Skeletal muscle tissue (tissue), 3 donors: ENCODE measurements at regions not wholly inside any gene's neighbourhood (a gene's known extent, or its start where the extent isn't known, plus 50 kb on each side); places are given as distances from the start of the nearest gene placed in this dataset.
"Not testable (repeated sequence)": the region's sequence is repeated elsewhere in the genome, so short reads cannot be mapped to it uniquely, and the experiment has no call there.

Source experiments
- H3K27ac ChIP-seq: one replicate; pipeline ENCODE4 v1.7.0; 2013; ENCODE audit warnings: mild to moderate bottlenecking, low read depth, low read length, inconsistent platforms
- H3K27me3 ChIP-seq, 3 donors: one replicate each; pipeline ENCODE4 v1.7.0; 2013; ENCODE audit warnings: low read length in 3 of 3; ENCODE audit not compliant: control insufficient read depth in 3 of 3, insufficient read depth in 3 of 3
- H3K36me3 ChIP-seq, 3 donors: one replicate each; pipeline ENCODE4 v1.7.0; 2013; ENCODE audit warnings: low read length in 3 of 3; ENCODE audit not compliant: control insufficient read depth in 3 of 3, insufficient read depth in 3 of 3
- H3K4me1 ChIP-seq, 3 donors: one replicate each; pipeline ENCODE4 v1.7.0; 2013; ENCODE audit warnings: low read length in 3 of 3, mild to moderate bottlenecking in 3 of 3; ENCODE audit not compliant: control insufficient read depth in 3 of 3, insufficient read depth in 3 of 3
- H3K4me3 ChIP-seq, 3 donors: one replicate each; pipeline ENCODE4 v1.7.0; 2013; ENCODE audit warnings: low read length in 3 of 3
- H3K9ac ChIP-seq, 3 donors: one replicate each; pipeline ENCODE4 v1.7.0; 2013; ENCODE audit warnings: low read length in 3 of 3, mild to moderate bottlenecking in 3 of 3, moderate library complexity in 2 of 3, low read depth in 1 of 3
- H3K9me3 ChIP-seq, 3 donors: one replicate each; pipeline ENCODE4 v1.7.0; 2013; ENCODE audit warnings: low read length in 3 of 3; ENCODE audit not compliant: control insufficient read depth in 3 of 3
- donor health status: Osteomylitis.

- no peaks in the 10 kb centered on the region for H3K36me3 ChIP-seq
- no peak overlapping the region for H3K4me3 ChIP-seq
- H3K9me3 ChIP-seq, result no peaks in the 10 kb centered on the region
- H3K4me1 ChIP-seq, result peaks cover 0 to 6% (median 0%) of the 10 kb centered on the region in 3 donors
- H3K27ac ChIP-seq, result no peak overlapping the region
- no peak overlapping the region for H3K9ac ChIP-seq
- H3K27me3 ChIP-seq, result no peaks in the 10 kb centered on the region
Measured at GRCh38 chr2:65918760-65919187, 486.4 kb upstream of the SPRED2 start.

GRCh38 chr2:65917986-65918385, 485.6 kb upstream of the SPRED2 start:
- Histone ChIP-seq H3K36me3 (no peaks in the 10 kb centered on the region), H3K9me3 (no peaks in the 10 kb centered on the region), H3K27me3 (no peaks in the 10 kb centered on the region), H3K4me3 (no peak overlapping the region), H3K27ac (no peak overlapping the region), H3K9ac (no peak overlapping the region), H3K4me1 (peaks cover 0 to 6% (median 0%) of the 10 kb centered on the region in 3 donors)

GRCh38 chr2:65916785-65917295, 484.4 kb upstream of the SPRED2 start:
- H3K4me1 ChIP-seq, result no peaks in the 10 kb centered on the region
- H3K36me3 ChIP-seq, result no peaks in the 10 kb centered on the region
- no peaks in the 10 kb centered on the region for H3K9me3 ChIP-seq
- H3K27ac ChIP-seq, result no peak overlapping the region
- no peaks in the 10 kb centered on the region for H3K27me3 ChIP-seq
- H3K9ac ChIP-seq, result no peak overlapping the region
- H3K4me3 ChIP-seq, result no peak overlapping the region

- Histone ChIP-seq H3K4me3 (no peak overlapping the region), H3K36me3 (no peaks in the 10 kb centered on the region), H3K4me1 (no peaks in the 10 kb centered on the region), H3K27me3 (no peaks in the 10 kb centered on the region), H3K9ac (no peak overlapping the region), H3K27ac (no peak overlapping the region), H3K9me3 (no peaks in the 10 kb centered on the region)
Measured at GRCh38 chr2:65916177-65916576, 483.8 kb upstream of the SPRED2 start.

- H3K9me3 ChIP-seq, result no peaks in the 10 kb centered on the region
- no peaks in the 10 kb centered on the region for H3K4me1 ChIP-seq
- no peaks in the 10 kb centered on the region for H3K36me3 ChIP-seq
- H3K9ac ChIP-seq, result no peak overlapping the region
- no peaks in the 10 kb centered on the region for H3K27me3 ChIP-seq
- H3K27ac ChIP-seq, result no peak overlapping the region
- no peak overlapping the region for H3K4me3 ChIP-seq
Measured at GRCh38 chr2:65915273-65915672, 482.9 kb upstream of the SPRED2 start.

- H3K9me3 ChIP-seq, result no peaks in the 10 kb centered on the region
- H3K9ac ChIP-seq, result no peak overlapping the region
- H3K36me3 ChIP-seq, result no peaks in the 10 kb centered on the region
- H3K27ac ChIP-seq, result no peak overlapping the region
- H3K4me1 ChIP-seq, result no peaks in the 10 kb centered on the region
- H3K27me3 ChIP-seq, result no peaks in the 10 kb centered on the region
- no peak overlapping the region for H3K4me3 ChIP-seq
Measured at GRCh38 chr2:65914244-65914786, 481.9 kb upstream of the SPRED2 start.

- Histone ChIP-seq H3K27ac (no peak overlapping the region), H3K36me3 (no peaks in the 10 kb centered on the region), H3K4me1 (no peaks in the 10 kb centered on the region), H3K9me3 (no peaks in the 10 kb centered on the region), H3K4me3 (no peak overlapping the region), H3K9ac (no peak overlapping the region), H3K27me3 (no peaks in the 10 kb centered on the region)
Measured at GRCh38 chr2:65913813-65914212, 481.4 kb upstream of the SPRED2 start.

GRCh38 chr2:65901756-65902155, 469.4 kb upstream of the SPRED2 start:
- no peak overlapping the region for H3K9ac ChIP-seq
- H3K27me3 ChIP-seq, result peaks cover 0 to 5% (median 0%) of the 10 kb centered on the region in 3 donors
- peaks cover 0 to 2% (median 0%) of the 10 kb centered on the region in 3 donors for H3K4me1 ChIP-seq

GRCh38 chr2:65896446-65896845, 464.0 kb upstream of the SPRED2 start:
- Histone ChIP-seq H3K9me3 (no peaks in the 10 kb centered on the region), H3K27me3 (peaks cover 0 to 5% (median 0%) of the 10 kb centered on the region in 3 donors), H3K36me3 (no peaks in the 10 kb centered on the region), H3K4me3 (no peak overlapping the region), H3K27ac (no peak overlapping the region), H3K9ac (no peak overlapping the region), H3K4me1 (peaks cover 0 to 2% (median 0%) of the 10 kb centered on the region in 3 donors)

More at GRCh38 chr2:65901756-65902155, 469.4 kb upstream of the SPRED2 start:
- Histone ChIP-seq H3K27ac (no peak overlapping the region), H3K9me3 (no peaks in the 10 kb centered on the region), H3K36me3 (no peaks in the 10 kb centered on the region), H3K4me3 (no peak overlapping the region)

- not testable (repeated sequence) for H3K27me3 ChIP-seq, H3K9ac ChIP-seq, H3K9me3 ChIP-seq, H3K4me3 ChIP-seq, H3K4me1 ChIP-seq, H3K27ac ChIP-seq, H3K36me3 ChIP-seq
Measured at GRCh38 chr2:65890131-65890530, 457.7 kb upstream of the SPRED2 start.
